HepG2 (cell line): ENCODE measurements at regions not wholly inside any gene's neighbourhood (a gene's known extent, or its start where the extent isn't known, plus 50 kb on each side); places are given as distances from the start of the nearest gene placed in this dataset.
"Not testable (repeated sequence)": the region's sequence is repeated elsewhere in the genome, so short reads cannot be mapped to it uniquely, and the experiment has no call there.

Source experiments
- FOXC1 ChIP-seq: sonication (generic); formaldehyde crosslinking; IDR thresholded peaks from 2 replicates; pipeline ENCODE4 v1.8.0; 2022; ENCODE audit warnings: mild to moderate bottlenecking, missing genetic modification reagents, borderline replicate concordance
- GABPA ChIP-seq, 2 experiments: IDR thresholded peaks; 2 replicates each; pipeline ENCODE4 v1.6.1; 2011 to 2016; ENCODE audit warnings: low read depth in 2 of 2, low read length in 1 of 2, missing biosample characterization in 1 of 2, missing genetic modification characterization in 1 of 2
- HNRNPL ChIP-seq: fragments of 200-400 bp; formaldehyde crosslinking; IDR thresholded peaks from 2 replicates; pipeline ENCODE4 v1.6.1; 2017; ENCODE audit warnings: mild to moderate bottlenecking, low read depth, low read length
- MIER2 ChIP-seq: IDR thresholded peaks from 2 replicates; pipeline ENCODE4 v1.6.1; 2016; ENCODE audit warnings: missing biosample characterization, missing genetic modification reagents
- NR2F6 ChIP-seq, 2 experiments: IDR thresholded peaks; 2 replicates each; pipeline ENCODE4 v1.6.1; 2016; ENCODE audit warnings: antibody characterized with exemption in 1 of 2, mild to moderate bottlenecking in 1 of 2
- POLR2A ChIP-seq, 2 experiments: IDR thresholded peaks; 2 replicates each; pipeline ENCODE4 v1.6.1; 2011; ENCODE audit warnings: low read depth in 2 of 2, low read length in 2 of 2, mild to moderate bottlenecking in 1 of 2, moderate library complexity in 1 of 2; ENCODE audit not compliant: insufficient read depth in 1 of 2
- YEATS4 ChIP-seq: sonication (generic); formaldehyde crosslinking; IDR thresholded peaks from 2 replicates; pipeline ENCODE4 v1.4.0; 2020; ENCODE audit warnings: missing genetic modification reagents, borderline replicate concordance
- ZNF235 ChIP-seq: sonication (generic); formaldehyde crosslinking; IDR thresholded peaks from 2 replicates; pipeline ENCODE4 v1.8.1; 2023; ENCODE audit warnings: mild to moderate bottlenecking, missing genetic modification reagents, borderline replicate concordance
- ZNF274 ChIP-seq: sonication (generic); formaldehyde crosslinking; IDR thresholded peaks from 2 replicates; pipeline ENCODE4 v1.5.1; 2020; ENCODE audit warnings: mild to moderate bottlenecking, missing genetic modification reagents
- ZNF556 ChIP-seq: sonication (generic); formaldehyde crosslinking; IDR thresholded peaks from 2 replicates; pipeline ENCODE4 v1.4.0; 2020; ENCODE audit warnings: mild to moderate bottlenecking, missing genetic modification reagents, borderline replicate concordance
- TF ChIP-seq, protein P1 (sequence below): sonication (generic); formaldehyde crosslinking; IDR thresholded peaks from 2 replicates; pipeline ENCODE4 v1.8.1; 2022; ENCODE audit warnings: low read depth, mild to moderate bottlenecking, missing genetic modification reagents
- TF ChIP-seq, protein P2 (sequence below): sonication (generic); formaldehyde crosslinking; IDR thresholded peaks from 2 replicates; pipeline ENCODE4 v1.5.0; 2020; ENCODE audit warnings: mild to moderate bottlenecking, missing genetic modification reagents, moderate library complexity

DNA sequence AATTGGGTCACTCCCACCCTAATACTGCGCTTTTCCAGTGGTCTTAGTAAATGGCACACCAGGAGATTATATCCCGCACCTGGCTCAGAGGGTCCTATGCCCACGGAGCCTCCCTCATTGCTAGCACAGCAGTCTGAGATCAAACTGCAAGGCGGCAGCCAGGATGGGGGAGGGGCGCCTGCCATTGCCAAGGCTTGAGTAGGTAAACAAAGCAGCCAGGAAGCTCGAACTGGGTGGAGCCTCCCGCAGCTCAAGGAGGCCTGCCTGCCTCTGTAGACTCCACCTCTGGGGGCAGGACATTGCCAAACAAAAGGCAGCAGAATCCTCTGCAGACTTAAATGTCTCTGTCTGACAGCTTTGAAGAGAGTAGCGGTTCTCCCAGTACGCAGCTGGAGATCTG, 52.4 kb upstream of the PMPCB start:
- not testable (repeated sequence) for TF ChIP-seq ZNF556 (CRISPR knock-in tag); POLR2A (IDR thresholded peaks at IDR 0.05; ENCODE audit: insufficient read depth in 1 of 2, low read depth in 2 of 2, low read length in 2 of 2); HNRNPL; YEATS4 (CRISPR knock-in tag); NR2F6 (IDR thresholded peaks at IDR 0.05); NR2F6 (CRISPR knock-in tag; IDR thresholded peaks at IDR 0.05); ZNF235 (CRISPR knock-in tag); FOXC1; MIER2 (CRISPR knock-in tag); ZNF274; GABPA (IDR thresholded peaks at IDR 0.05; ENCODE audit: low read depth, low read length); GABPA (CRISPR knock-in tag; IDR thresholded peaks at IDR 0.05; ENCODE audit: low read depth)
- TF ChIP-seq, protein P1, sequence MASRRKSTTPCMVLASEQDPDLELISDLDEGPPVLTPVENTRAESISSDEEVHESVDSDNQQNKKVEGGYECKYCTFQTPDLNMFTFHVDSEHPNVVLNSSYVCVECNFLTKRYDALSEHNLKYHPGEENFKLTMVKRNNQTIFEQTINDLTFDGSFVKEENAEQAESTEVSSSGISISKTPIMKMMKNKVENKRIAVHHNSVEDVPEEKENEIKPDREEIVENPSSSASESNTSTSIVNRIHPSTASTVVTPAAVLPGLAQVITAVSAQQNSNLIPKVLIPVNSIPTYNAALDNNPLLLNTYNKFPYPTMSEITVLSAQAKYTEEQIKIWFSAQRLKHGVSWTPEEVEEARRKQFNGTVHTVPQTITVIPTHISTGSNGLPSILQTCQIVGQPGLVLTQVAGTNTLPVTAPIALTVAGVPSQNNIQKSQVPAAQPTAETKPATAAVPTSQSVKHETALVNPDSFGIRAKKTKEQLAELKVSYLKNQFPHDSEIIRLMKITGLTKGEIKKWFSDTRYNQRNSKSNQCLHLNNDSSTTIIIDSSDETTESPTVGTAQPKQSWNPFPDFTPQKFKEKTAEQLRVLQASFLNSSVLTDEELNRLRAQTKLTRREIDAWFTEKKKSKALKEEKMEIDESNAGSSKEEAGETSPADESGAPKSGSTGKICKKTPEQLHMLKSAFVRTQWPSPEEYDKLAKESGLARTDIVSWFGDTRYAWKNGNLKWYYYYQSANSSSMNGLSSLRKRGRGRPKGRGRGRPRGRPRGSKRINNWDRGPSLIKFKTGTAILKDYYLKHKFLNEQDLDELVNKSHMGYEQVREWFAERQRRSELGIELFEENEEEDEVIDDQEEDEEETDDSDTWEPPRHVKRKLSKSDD (CRISPR knock-in tag), result not testable (repeated sequence)
- TF ChIP-seq, protein P2, sequence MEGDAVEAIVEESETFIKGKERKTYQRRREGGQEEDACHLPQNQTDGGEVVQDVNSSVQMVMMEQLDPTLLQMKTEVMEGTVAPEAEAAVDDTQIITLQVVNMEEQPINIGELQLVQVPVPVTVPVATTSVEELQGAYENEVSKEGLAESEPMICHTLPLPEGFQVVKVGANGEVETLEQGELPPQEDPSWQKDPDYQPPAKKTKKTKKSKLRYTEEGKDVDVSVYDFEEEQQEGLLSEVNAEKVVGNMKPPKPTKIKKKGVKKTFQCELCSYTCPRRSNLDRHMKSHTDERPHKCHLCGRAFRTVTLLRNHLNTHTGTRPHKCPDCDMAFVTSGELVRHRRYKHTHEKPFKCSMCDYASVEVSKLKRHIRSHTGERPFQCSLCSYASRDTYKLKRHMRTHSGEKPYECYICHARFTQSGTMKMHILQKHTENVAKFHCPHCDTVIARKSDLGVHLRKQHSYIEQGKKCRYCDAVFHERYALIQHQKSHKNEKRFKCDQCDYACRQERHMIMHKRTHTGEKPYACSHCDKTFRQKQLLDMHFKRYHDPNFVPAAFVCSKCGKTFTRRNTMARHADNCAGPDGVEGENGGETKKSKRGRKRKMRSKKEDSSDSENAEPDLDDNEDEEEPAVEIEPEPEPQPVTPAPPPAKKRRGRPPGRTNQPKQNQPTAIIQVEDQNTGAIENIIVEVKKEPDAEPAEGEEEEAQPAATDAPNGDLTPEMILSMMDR (CRISPR knock-in tag), result not testable (repeated sequence)
